Superior temporal gyrus (tissue), 1 donor: ENCODE measurements at regions not wholly inside any gene's neighbourhood (a gene's known extent, or its start where the extent isn't known, plus 50 kb on each side); places are given as distances from the start of the nearest gene placed in this dataset.
"Not testable (repeated sequence)": the region's sequence is repeated elsewhere in the genome, so short reads cannot be mapped to it uniquely, and the experiment has no call there.

Experiments
- DNase-seq: peaks from one replicate; pipeline ENCODE4 v3.0.0-alpha.2; 2016; ENCODE audit errors: extremely low spot score

DNA sequence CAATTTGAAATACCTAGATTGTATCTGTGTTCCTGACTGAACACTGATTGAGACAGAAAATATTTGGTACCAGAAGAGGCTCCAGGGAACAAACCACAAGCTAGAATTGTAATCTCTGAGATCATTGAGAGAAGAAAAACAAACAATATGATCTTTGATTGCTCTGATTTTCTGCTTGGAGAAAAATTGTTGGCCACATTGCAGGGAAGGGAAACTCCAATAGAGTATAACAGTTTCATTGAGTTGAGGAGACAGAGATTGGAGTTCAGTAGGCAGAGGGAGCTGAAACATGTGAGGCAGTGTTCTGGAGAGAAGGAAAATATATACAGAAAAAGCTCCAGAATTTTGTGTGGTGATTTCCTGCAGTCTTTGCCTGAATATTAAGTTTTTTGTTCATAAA, 158.2 kb downstream of the C4orf33 start:
- DNase-seq = peak; percentile 30

DNA sequence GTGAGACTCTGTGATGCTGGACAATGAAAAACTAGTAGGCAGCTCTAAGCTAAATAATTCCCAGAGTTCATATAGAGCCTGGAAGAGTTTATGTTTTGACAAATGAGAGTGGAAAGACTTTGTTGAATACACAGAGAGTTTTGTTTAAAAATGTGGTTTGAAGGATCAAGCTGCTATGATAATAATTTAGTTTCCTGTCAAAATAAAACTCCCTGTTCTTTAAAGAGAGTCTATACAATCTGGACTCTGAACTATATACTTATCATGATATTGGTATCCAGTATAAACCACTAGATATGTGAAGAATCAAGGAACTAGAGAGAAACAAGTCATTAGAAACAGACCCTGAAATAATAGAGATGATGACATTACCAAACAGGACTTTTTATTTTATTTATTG, 158.6 kb downstream of the C4orf33 start:
- no peak for DNase-seq

GRCh38 chr4:129261584-129261983, 165.6 kb downstream of the C4orf33 start:
- no peak for DNase-seq

DNA sequence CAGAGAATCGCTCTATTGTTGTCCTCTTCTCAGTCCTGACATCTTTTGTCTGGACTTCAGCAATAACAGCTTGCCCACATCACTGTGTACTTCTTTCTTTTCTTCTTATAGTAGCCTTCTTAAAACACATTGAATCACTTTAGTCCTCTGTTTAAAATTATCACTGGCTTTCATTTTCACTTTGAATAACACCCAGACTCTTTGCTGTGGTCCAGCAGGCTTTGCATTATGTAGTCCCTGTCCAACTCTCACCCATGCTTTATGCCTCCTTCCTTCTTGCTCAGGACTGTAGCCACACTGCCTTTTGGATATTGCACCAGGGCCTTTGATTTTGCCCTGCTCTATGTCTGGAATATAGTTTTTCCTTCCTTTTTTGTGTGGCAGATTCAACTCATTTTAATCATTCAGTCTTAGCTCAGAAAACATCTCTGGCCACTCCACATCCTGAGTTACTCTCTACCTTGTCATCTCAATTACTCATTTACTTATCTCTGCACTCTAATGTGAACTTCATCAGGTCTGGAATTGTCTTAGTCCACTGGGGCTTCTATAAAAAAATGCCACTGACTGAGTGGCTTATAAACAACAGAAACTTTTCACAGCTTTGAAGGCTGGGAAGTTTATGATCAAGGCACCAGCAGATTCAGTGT, 168.2 kb downstream of the C4orf33 start:
- DNase-seq = no peak

DNA sequence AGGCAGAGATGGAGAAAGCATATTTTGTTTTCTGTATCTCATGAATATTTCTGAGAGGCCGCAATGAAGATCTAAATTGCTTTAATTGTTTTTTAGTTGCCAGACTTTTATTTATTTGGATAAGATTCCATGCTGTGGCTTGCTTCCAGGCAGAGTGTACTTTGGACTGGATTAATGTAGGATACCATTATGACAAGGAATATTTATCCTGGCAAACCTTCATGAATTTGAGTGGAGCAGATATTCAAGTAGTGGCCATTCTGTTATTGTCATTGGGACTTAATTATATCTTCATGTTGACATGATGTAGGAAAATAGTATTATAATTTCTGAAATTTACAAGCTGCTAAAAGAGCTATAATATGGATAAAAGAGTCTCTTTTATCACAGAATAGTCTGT, 182.9 kb downstream of the C4orf33 start:
- DNase-seq = no peak

GRCh38 chr4:129282293-129282692, 186.3 kb downstream of the C4orf33 start:
- DNase-seq = no peak

- not testable (repeated sequence) for DNase-seq
These were observed 196.2 kb downstream of the C4orf33 start for GRCh38 chr4:129292194-129292593.

- peak; percentile 1 for DNase-seq
These were observed 218.8 kb downstream of the C4orf33 start for GRCh38 chr4:129314781-129315180.

- DNase-seq = no peak
These were observed 227.0 kb downstream of the C4orf33 start for GRCh38 chr4:129322920-129323319.

- no peak for DNase-seq
These were observed 227.7 kb downstream of the C4orf33 start for GRCh38 chr4:129323658-129324057.

- no peak for DNase-seq
These were observed 230.9 kb downstream of the C4orf33 start for GRCh38 chr4:129326571-129327460.

DNA sequence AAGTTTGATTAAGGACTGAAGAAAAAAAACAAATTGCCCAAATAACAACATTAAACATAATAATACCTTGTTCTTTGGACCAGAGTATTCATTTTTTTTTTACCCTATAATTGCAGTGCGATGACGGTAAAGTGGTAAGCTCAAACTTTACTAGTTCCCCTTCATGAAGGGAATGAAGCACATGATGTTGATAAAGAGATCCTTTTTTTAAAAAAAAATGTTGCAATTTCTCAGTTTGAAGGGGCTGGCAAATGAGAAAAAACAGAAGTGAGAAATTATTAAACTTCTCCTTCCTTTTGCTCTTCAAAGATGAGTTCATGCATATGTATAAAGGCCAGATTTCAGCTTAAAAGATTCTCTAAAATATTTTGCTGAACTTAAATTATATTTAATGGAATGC, 231.7 kb downstream of the C4orf33 start:
- no peak for DNase-seq

DNA sequence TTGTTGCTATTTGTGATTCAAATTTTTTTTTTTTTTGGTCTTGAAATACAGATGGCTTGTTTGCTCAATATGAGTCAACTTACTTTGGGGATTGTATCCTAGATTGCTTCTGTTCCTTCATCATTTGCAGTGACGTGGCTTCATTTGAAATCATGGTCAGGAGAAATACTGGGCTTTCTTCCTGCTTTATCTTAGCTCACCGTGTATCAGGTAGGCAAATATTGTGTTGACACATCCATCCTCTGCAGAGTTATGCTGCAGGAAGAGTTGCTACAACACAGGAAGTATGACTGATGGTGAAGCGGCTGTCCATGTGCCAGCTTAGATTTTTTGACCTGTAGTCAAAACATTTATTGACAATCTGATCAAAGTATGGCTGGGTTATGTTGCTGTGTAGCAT, 232.2 kb downstream of the C4orf33 start:
- DNase-seq = no peak

GRCh38 chr4:129334136-129334535, 238.2 kb downstream of the C4orf33 start:
- DNase-seq = no peak

DNA sequence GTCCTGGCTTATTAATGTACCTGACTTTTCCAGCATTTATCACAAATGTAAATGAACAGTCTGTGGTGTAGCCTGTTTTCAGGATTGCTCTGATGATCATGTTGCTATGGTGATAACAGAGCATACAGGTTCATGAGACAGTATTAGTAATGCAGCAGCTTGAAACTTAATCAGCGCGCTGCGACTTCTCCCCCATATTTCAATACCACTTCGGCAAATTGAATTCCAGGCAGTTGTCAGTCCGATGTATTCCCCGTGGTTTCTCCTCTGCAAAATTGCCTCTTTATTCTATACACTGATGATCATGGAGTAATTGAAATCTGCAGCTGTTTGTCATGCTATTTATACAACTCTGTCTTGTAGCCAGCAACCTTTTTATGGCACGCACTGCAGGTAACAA, 239.3 kb downstream of the C4orf33 start:
- no peak for DNase-seq

DNA sequence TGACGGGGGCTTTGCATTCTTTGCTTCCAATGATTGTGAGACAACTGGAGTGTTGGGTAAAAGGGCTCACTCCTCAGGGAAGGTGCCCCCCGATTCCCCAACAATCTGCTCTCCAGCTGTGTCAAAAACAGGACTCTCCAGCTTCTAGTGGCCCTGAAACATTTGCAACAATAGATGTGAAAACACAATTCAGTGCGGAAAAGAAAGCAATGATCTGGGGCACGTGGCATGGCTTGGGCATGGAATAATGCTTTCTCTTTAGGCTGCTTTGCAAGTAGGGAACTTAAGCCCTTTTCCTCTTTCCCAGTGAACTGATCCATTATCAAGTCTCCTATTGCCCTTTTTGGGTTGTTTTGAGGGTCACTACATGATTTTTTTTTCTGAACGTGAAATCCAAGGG, 239.9 kb downstream of the C4orf33 start:
- no peak for DNase-seq

- no peak for DNase-seq
These were observed 240.7 kb downstream of the C4orf33 start for GRCh38 chr4:129336457-129337227.

DNA sequence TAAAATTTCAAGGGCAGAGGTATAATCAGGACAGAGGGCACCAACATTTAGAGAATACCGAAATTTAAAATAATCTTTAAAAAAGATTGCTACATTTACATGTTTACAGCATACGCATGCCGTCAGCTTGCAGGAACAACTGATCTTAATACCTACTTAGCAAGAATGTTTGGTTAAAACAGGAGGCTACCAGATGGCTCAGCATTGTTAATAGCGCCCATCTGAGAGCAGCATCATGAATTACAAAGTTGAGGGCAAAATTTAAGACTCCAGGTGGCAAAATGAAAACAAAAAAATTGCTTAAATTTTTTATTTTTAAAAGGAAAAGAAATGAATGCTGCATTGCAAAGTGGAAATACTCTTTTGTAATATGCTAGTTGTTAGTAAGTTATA, 241.3 kb downstream of the C4orf33 start:
- no peak for DNase-seq

- no peak for DNase-seq
These were observed 247.0 kb downstream of the C4orf33 start for GRCh38 chr4:129342819-129343408.

DNA sequence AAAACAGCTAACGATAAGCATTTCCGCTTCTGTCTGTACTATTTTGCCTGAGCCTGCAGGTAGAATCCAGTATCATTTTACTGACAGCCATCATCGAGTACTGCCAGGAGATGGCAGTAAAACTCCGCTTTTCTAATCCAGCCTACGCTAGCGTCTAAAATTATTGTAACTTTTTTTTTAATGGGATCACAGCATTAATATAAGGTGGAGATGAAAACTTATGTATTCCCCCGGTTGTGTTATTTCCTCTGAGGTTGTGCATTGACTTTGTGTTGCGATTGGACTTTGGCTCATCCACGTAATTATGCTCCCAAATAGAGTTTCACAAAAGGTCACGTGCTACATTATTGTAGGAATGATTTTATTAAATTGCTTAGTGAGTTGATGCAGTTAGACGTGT, 248.1 kb downstream of the C4orf33 start:
- peak; percentile 69 for DNase-seq

DNA sequence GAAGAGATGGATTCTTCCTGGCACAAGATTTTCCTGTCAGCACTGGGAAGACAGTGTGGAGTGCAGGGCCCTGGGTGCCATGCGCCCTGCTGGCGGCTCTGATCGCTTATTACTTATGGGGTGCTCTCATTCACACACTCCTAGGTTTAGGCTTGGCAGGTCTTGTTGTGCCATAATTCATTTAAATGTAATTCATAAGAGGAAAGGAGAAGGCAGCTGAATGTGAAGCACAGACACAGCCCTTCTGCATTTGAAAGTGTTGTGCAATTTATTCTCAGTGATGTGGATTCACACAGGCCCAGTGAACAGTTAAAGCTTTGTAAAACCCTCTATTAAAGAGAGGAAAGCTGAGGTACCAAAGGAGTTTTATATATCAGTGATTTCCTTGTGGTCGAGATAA, 249.7 kb downstream of the C4orf33 start:
- DNase-seq = no peak

DNA sequence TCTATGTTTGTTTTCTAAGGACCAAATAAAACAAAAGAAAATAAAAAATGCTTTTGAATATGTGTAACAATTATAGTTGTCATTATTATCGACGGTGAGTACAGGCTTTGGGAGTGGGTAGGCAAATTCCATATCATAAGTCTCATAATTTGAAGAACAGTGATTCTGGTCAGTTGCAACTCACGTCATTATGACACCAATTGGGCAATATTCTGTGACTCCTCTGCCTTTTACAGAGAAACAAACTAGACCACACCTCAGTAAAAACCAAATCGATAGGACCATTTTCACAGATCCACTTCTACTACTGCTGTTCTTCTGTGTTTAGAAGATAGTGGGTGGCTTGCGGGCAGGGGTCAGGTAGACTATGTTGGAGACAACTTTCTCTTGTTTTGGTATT, 250.1 kb downstream of the C4orf33 start:
- no peak for DNase-seq
